ENCODE measurements at regions not wholly inside any gene's neighbourhood (a gene's known extent, or its start where the extent isn't known, plus 50 kb on each side); places are given as distances from the start of the nearest gene placed in this dataset.

GRCh38 chr11:133661846-133662245 lies 129.5 kb upstream of the OPCML start:
- H3K27ac ChIP-seq, result no peak overlapping the region
- TF ChIP-seq CTCF (IDR thresholded peaks at IDR 0.05) (no peak), ZFX (IDR thresholded peaks at IDR 0.05; ENCODE audit: borderline replicate concordance) (no peak)

GRCh38 chr11:133660202-133660568 lies 127.9 kb upstream of the OPCML start:
- no peak overlapping the region for H3K27ac ChIP-seq
- TF ChIP-seq ZFX (IDR thresholded peaks at IDR 0.05; ENCODE audit: borderline replicate concordance), result no peak
- TF ChIP-seq CTCF (IDR thresholded peaks at IDR 0.05), result no peak

GRCh38 chr11:133659538-133660201 lies 127.4 kb upstream of the OPCML start:
- TF ChIP-seq ZFX (IDR thresholded peaks at IDR 0.05; ENCODE audit: borderline replicate concordance) (no peak), CTCF (IDR thresholded peaks at IDR 0.05) (no peak)

GRCh38 chr11:133657054-133657453 lies 124.8 kb upstream of the OPCML start:
- no peak for TF ChIP-seq ZFX (IDR thresholded peaks at IDR 0.05; ENCODE audit: borderline replicate concordance)
- TF ChIP-seq CTCF (IDR thresholded peaks at IDR 0.05), result no peak
- no peak overlapping the region for H3K27ac ChIP-seq

More at GRCh38 chr11:133659538-133660201, 127.4 kb upstream of the OPCML start:
- H3K27ac ChIP-seq, result no peak overlapping the region

DNA sequence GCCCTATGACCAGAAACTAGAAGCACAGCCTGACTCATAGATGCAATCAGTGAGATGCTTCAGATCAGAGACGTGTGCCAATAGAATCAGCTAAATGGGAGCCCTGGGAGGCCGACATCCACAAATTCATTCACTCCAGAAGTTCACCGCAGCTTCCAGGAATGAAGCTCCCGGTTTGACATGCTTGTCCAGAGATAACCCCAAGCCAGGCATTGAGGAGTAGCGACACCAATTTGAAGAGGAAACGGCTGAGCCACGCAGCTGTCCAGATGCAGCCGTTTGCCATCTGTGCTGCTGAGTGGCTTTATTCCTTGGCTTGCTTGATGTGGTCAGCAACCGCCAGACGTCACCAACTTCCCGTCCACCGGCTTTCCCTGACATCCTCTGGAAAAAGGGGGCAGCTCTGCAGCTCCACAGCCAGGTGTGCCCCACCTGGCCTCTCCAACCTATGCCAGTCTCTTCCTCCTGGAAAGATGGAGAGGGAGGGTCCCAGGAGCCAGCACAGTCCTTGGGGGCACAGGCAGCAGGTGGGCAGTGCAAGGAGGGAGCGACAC lies 123.9 kb upstream of the OPCML start:
- TF ChIP-seq ZFX (IDR thresholded peaks at IDR 0.05; ENCODE audit: borderline replicate concordance), result no peak
- TF ChIP-seq CTCF (IDR thresholded peaks at IDR 0.05), result no peak
- H3K27ac ChIP-seq, result no peak overlapping the region

DNA sequence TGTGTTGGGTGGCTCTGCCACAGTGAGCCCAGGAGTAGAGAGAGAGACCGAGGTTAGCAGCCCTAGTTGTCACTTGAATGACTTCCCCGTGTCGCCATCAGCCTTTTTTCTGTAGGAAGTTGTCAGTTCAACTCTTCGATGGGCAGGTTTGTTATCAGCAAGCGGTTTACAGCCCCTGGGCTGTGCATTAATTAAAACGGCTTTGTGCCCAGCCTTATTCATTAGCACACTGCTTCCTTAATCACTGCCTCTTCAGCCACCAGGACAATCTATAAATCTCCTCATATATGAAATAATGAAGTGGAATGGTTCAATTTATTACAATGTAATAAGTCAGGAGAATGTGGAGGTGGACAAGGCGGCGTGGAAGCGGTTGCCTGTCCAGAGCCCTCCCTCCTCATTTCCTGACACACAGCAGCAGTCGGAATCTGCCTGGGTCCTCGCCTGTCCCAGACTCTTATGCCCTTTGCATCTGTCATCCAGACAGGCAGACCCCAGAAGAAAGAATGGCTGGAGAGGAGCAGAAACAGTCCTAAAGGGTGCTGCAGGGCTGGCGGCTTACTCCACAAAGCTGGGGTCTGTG lies 122.4 kb upstream of the OPCML start:
- H3K27ac ChIP-seq, result no peak overlapping the region
- no peak for TF ChIP-seq ZFX (IDR thresholded peaks at IDR 0.05; ENCODE audit: borderline replicate concordance)
- TF ChIP-seq CTCF (IDR thresholded peaks at IDR 0.05), result no peak

DNA sequence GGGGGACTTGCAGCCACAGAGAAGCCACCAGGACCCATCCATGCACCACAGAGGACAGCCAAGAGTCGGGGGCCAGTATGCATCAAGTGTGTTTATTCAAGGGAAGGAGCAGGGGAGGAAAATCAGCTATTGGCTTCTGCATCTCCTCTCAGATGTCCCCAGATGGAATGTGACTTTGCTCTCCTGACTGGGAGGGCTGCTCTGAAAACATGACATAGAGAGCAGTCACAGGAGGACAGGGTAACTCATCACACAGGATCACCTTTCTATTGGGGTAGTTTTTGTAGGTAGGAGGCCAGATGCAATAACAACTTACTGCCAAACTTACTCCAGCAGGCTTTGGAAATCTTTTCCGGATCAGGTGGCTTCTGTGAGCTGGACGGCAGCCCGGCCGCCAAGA lies 121.0 kb upstream of the OPCML start:
- H3K27ac ChIP-seq, result no peak overlapping the region
- no peak for TF ChIP-seq ZFX (IDR thresholded peaks at IDR 0.05; ENCODE audit: borderline replicate concordance)
- no peak for TF ChIP-seq CTCF (IDR thresholded peaks at IDR 0.05)
